NCI-H526 (cell line): ENCODE measurements at regions not wholly inside any gene's neighbourhood (a gene's known extent, or its start where the extent isn't known, plus 50 kb on each side); places are given as distances from the start of the nearest gene placed in this dataset.

Source experiments
- DNase-seq, 2 experiments: peaks; one replicate each; lab custom pipeline; 2025; lab: John Stamatoyannopoulos, UW

DNA sequence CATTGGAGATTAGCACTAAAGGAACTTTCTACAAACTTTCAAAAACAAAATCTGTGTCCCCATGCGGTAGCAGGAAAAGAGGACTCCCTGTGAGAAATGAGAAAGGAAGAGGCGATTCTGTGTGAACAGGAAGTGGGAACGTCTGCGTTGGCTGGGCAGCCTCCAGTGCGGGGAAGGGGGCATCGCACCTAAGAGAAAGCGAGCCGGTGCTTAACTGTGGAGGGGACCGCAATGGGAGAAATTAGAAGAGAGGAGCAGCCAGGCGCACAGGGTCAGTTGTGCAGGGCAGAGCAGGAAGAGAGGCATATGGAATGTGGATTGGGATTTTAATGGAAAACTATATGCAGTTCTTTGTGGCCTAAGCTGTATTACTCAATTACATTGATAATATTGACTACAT lies 77.4 kb upstream of the DOCK9 start:
- no peak for DNase-seq

DNA sequence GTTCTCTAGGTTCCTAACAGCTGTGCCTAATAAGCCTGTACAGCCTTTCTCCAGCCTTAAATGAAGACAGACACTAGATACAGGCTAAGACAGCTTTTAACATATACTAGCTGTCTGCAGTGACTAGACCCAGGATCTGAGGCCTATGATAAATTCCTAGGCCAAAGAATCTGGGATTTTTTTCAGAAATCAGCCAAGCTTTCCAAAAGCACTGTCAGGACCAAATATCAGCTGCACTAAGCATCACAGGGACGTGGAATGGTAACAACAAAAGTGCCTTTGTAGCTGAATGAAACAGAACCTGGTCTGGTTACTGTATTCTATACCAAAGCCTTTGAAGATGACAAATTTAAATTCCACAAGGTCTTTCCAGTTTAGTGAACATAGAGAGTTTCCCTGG lies 77.9 kb upstream of the DOCK9 start:
- DNase-seq: no peak

DNA sequence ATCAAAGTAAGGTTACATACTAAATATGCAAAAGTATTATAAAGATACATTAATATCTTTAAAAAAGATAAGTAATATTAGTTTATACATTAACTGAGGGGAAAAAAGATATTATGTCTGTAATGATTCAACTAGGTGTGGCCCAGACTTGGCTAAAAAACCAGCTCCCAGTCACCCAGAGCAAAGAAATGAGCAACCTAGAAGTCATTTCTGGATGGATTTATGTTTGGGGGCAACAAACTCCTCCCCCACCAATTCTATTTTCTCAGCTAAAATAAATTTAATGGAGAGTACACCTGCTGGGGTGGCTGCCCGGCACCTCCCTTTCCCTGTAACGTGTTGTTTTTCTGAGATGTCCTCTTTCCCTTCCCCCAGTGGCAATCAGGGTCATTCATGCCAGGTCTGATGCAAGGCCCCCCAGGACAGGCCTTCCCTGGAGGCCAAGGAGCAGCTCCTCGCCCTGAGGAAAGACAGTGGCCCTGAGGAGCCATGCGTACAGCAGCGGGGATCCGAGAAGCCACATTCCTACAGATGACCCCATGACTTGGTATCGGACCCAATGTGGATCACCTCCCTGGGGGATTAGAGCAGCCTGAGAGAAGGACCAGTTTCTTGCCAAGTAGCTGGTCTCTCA lies 78.6 kb upstream of the DOCK9 start:
- DNase-seq: no peak

DNA sequence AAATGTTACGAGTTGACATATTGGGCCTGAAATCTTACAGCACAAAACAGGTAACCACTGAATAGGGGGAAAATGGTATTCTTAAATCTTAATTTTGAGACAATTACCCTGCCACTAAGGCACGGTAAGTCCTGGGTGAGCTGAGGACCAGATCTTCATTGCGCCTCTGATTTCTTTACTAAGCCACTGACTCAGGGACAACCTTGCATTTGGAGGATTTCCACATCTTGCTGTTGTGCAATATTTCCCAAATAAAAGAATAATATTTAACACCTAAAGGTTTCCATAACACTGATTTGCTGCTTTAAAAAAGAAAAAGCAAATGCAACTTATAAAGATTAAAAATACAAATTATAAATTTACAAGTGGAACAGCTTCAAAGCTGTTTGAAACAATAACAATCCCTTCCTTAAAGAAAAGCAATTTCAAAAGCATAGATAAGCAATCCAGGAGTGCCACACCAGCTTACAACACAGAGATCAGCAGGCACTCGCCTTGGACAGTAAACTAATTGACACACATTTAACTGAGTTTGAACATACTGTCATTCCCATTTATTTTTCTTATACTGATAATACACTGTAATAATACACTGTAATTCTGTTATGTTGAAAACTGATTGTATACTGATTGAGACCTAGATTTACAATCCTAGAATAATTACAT lies 79.6 kb upstream of the DOCK9 start:
- no peak for DNase-seq

DNA sequence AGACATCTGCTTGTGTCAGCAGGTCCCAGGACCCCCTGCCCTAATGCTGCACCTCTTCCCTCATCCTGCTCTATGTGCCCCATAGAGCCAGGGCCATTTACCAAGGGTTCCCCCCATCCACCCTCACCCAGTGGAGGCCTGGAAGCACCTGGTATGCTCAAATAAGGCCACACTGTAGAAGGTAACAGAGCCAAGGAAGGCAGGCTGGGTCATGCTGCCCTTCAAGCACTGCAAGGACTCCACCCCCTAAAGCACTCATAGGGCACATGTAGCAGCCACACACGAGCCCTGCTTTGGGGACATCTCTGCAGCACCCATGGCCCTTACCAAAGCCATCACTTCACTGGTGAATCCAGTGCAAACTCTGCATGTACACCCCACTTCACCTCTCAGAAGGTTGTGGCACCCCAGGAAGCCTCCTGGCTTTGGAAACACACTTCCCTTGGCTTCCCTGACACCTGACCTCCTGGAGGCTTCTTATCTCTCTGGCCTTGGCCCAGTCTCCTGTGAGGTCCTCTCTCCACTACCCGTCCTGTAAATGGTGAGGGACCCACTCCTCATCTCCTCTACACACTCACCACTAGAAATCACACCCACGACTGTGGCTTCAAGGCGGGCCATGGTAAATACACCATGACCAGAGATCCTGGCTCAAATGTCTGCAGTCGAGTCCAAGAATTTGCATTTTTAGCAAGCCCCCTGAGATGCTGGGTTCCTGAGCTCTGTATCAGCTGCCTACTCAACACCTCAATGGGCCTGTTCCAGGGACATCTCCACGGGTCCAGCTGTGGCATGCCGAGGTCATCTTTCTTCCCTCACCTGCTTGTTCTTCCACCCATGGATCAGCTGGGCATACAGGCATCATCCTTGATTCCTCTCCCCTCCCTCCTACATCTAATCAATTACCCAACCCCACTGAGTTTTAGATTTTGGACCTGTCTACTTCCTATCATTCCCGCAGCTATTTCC lies 80.9 kb upstream of the DOCK9 start:
- no peak for DNase-seq

DNA sequence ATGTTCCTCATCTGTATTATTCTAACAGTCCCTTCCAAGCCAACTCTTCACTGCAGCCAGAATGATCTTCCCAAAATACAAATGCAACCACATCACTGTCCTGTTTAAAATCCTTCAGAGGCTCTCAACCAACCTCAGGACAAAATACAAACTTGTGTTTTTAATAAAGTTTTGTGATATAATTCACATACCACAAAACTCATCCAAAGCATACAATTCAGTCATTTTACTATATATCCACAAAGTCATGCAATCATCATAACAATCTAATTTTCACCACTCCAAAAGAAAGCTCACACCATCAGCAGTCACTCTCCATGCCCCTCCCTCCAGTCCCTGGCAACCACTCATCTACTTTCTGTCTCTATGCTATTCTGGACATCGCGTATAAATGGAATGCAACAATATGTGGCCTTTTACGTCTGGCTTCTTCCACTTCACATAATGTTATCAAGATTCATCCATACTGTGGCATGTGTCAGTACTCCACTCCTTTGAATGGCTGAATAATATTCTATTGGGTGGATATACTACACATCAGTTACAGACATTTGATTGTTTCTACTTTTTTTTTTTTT lies 81.7 kb upstream of the DOCK9 start:
- no peak for DNase-seq

DNA sequence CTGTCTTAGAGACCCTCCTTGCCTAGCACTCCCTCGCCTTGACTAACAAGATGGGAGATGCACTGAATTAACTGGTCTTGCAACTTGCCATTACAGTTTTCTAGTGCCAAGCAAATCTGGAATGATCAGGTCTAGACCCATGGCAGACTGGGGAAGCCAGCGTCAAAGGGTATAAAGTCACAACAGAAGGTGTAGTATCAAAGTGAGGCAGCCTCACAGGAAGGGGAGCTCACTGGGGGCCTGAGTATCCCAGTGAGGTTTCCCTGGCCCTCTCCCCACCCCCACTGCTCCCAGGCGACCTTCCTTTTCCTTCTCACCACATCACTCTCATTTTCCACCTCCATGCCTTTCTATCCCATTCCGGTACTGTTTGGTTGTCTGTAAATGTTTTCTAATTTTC lies 83.5 kb upstream of the DOCK9 start:
- DNase-seq: no peak

DNA sequence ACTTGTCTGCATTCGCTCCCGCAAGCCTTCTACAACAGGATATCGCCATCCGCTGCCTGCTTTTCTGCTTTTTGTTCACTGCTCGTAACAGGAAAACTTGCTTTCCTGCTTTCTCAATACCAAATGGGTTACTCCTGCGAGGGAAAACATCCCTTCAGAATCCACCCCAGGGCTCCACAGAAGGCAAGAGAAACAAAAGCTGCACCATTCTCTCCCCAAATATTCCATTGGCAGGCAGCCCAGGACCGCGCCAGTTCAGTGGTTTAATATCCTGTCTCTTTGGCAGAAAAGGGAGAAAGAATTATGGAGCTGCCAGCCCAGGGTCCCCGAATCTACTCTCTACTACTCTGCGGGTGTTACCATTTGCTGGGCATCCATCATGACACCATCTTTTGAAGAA lies 84.7 kb upstream of the DOCK9 start:
- DNase-seq: no peak

DNA sequence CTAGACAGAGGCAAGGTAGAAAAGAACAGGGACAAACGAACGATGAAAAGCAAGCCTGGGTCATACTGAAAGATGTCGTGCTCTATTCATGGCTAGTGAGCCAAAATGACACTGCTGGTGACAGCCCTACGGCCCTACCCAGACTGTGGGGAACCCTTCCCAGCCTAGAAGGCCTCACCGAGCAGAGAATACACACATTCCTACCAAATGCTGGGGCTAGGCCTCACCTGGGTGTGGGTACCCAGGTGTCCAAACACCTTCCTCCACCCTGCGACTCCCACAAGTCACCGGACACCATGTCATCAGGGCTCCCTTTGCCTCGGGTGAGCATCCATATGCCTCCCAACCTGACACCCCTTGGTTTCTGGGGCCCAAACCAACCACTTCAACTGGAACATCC lies 85.3 kb upstream of the DOCK9 start:
- no peak for DNase-seq

DNA sequence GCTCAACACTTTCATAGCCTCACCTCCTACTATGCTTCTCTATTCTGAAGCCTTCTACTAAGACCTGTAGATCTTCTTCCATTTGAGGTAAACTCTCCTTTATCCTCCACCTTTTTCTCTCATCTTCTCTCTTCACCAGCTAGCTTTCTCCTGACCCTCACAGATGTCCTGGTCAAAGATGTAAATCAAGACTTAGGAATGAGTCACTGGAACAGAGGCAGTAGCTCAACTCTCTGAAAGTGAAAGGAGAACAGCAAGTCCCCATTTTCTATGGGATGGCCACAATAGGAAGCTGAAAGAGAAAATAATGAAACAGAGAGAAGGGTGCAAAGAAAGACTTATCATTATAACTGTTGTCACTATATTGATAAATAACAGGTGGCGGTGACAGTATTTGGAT lies 86.1 kb upstream of the DOCK9 start:
- no peak for DNase-seq

DNA sequence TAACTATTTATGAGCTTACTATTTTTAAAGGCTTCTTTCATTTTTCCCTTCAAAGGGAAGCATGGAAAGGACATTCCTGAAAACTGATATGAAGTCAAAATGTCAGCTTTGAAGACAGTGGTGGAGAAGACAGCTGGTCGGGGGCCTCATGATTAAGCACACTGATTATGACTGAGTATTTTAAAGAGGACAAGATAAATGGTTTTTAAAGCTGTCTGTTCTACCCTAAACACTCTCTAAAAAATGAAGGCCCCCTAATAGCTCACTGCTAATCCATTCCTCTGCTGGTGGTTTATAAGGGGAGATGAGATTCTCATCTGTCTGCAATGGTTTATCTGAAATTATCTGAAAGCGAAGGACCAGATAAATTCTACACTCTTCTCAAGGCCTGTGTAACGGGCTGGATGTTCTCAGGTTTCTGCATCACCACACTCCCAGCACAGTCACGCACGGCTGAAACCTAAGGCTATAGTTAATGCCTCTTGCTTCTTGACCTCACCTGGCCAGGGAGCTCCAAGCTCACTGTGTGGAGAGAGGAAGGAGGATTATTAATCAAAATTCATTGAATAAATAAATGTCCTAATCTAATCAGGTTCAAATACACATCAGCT lies 86.9 kb upstream of the DOCK9 start:
- DNase-seq: no peak

DNA sequence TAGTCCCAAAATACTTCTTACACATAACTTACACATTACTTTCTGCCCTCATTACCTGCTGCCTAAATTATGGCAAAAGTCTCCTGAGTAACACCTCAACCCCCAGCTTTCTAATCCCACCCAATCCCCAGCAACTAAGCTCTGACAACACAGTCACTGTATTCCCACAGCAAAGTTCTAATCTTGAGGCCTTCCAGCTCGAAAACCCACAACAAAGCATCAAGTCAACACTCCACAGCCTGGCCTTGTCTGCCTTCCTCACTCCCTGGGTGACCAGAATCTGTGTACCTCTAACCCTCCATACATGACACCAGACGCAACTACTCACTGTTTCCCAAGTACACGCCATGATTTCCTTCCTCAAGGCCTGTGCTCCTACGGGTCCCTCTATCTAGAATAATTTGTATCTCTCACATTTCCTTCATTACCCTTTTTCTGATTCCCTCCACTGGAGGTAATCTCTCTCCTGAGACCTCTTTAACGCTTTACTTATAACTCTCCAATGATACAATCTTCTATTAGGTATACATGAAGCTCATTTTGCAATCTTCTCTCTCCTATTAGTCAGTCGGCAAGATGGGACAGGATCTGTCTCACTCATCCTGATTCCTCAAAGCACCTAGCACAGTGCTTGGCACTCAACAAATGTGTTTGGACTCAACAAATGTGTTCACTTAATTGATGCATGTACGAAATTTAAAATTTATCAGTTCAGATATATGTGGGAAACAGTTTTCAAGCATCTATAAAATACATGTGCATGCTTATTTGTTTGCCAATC lies 87.6 kb upstream of the DOCK9 start:
- DNase-seq: no peak

DNA sequence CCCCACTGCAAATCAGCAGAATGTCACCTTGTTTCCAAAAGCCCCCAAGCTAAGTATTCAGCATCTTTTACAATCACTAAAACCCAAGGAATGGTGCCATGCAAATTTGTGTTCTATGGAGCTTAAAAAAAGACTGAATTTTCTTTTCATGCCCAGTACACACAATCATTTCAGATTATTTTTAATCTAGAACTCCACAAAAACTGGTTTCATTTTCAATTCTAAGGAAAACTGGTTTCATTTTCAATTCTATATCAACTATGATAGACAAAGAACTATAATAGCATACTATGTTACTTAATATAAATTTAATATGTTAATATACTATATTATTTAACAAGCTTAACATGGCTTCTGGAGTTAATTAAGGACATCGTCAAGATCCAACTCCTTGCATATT lies 88.4 kb upstream of the DOCK9 start:
- no peak for DNase-seq

DNA sequence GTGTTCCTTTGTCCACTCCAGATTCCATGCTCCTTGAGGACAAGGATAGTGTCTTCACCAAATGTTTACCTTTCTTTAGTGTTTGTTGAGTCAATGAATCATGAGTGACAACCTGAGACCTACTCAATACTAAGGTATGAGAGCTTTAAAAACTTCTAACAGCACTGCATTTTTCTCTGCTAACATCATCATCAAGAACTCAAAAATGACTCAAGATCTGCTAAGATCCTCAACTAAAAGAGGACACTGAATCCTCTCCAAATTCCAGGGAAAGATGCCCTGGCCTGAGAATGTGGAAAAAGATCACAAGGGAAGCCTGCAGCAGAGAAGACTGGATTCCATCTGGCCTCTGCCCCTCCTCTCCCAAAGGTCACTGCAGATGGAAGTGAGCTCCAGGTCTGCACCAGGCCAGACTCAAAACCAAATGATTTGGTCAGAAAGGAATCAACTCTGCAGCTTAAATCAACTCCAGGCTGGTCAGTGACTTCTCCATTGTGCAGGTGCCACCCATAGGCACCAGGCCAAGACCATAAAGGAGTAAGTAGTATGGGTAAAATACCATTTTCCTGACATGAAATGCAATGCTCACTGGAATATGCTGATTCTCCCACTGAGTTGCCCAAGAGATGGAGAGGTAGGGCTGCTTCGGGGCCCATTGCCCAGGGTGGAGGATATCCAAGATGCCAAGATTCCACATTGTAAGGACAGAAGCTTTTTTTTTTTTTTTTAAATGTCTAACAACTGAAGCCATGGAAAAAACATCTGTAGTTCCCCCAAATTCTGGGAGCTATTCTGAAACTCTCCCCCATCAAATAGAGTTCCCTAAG lies 89.5 kb upstream of the DOCK9 start:
- no peak for DNase-seq

DNA sequence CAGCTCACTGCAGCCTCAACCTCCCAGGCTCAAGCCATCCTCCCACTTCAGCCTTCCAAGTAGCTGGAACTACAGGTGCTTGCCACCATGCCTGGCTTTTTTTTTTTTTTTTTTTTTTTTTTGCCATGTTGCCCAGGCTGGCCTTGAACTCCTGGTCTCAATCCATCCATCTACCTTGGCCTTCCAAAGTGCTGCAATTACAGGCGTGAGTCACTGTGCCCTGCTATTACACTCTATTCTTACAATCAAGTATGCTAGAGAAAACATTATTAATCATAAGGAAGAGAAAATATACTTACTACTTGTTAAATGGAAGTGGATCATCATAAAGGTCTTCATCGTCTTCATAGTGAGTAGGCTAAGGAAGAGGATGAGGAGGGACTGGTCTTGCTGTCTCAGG lies 93.3 kb upstream of the DOCK9 start:
- no peak for DNase-seq

DNA sequence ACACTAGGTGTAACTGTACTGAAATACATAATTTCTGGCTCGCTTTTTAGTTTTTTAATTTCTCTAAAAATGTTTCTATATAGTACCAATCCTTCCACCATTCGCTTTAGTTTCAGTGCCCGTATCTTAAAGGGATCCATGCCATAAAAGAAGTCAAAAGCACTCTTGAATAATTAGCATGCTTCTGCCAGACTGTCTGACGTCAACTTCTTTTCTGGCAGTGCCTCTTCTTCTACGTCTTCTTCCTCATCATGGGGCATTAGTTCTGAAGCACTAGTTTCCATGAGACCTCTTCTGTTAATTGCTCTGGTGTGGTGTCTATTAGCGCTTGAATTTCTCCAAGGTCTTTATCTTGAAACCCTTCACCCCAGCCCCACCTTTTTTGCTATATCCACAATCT lies 93.8 kb upstream of the DOCK9 start:
- DNase-seq: no peak

DNA sequence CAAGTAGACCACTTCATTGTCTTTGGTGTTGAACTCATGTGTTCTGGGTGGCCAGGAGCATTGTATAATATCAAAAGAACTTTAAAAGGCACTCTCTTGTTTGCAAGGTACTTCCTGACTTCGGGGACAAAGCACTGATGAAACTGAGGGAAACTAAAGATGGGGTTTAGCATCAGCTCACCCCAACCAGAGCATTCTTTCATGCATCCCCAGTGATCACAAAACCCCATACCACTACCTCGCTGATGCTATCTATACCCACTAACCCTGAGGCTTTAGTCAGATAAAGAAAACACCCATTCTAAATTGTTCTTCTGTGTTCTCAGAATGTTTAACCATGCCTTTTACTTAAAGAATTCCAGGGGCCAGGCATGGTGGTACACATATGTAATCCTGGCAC lies 94.5 kb upstream of the DOCK9 start:
- no peak for DNase-seq

DNA sequence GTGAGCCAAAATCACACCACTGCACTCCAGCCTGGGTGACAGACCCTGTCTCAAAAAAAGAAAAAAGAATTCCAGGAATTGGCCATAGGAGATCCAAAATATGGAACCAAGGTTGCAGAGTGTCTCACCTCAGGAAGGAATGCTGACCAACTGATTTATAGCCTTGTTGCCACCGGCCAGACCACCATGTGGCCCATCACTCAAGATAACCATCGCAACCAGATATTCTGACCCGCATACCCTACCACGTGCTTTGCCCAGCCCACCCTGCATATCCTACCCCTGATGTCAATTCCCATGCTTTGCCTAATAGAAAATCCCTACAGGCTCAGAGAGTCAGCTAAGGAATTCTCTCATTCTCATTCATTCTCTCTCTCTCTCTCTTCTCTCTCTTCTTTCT lies 95.1 kb upstream of the DOCK9 start:
- no peak for DNase-seq

DNA sequence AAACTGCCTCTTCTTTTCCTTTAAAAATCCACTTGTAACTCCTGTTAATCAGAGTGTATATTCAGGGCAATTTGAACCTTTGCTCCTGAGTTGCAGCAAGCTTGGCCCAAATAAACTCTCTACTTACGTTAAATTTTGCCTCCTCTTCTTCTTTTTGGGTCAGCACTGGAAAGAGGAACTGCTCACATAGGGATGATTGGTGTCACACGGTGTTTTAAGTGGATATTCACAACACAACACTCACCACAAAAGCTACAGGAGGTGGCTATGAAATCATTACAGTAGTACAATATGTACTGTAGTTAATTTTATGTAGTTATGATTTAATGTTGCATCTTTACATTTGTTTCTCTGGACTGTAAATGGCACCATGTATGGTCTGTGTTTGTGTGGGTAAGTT lies 96.8 kb upstream of the DOCK9 start:
- no peak for DNase-seq
